ENCODE measurements at regions not wholly inside any gene's neighbourhood (a gene's known extent, or its start where the extent isn't known, plus 50 kb on each side); places are given as distances from the start of the nearest gene placed in this dataset.

- Histone ChIP-seq H3K27me3 (no peaks in the 10 kb centered on the region), H3K9me3 (no peaks in the 10 kb centered on the region), H3K4me1 (no peaks in the 10 kb centered on the region), H3K27ac (no peak overlapping the region), H3K4me3 (no peak overlapping the region), H3K36me3 (no peaks in the 10 kb centered on the region)
- TF ChIP-seq POLR2AphosphoS5 (IDR thresholded peaks at IDR 0.05) (no peak), POLR2A (IDR thresholded peaks at IDR 0.05) (no peak)
- in situ Hi-C loops (cut with MboI; ENCODE audit: low pct_ligation_motif_present in 1 of 4, low pct_unique_long_range_greater_than_20kb in 1 of 4, low sequenced_read_pairs in 3 of 4): no loop called here
- WGBS, 2 donors (ENCODE audit: low coverage in 1 of 2): 35 to 60% methylated on average over 1 of the region's 1 CpG
- intact Hi-C loops (cut with DNase I; ENCODE audit: low total_unique reads): no loop called here
- no peak for DNase-seq
Observed at GRCh38 chr4:96986816-96987215, 1146.9 kb downstream of the PDHA2 start.

DNA sequence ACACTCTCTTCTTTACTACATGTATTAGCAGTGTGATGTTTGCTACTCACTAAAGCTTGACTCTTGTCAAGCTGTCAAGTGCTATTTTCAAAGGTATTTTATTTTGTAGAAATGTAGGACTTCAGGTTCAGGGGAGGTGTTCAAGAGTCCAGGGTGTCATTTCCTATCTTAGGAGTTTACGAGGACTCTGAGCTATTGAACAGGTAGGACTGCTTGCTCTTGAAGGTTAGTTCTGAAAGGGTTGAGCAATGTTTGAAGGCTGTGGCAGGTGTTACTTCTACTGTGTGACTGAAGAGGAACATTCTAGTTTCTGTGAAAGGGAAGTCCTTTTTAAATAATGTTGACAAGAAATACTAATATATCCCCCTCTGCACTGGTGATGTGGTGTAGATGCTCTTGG is 1151.2 kb downstream of the PDHA2 start:
- TF ChIP-seq POLR2AphosphoS5 (IDR thresholded peaks at IDR 0.05) (no peak), POLR2A (IDR thresholded peaks at IDR 0.05) (no peak), EP300 (IDR thresholded peaks at IDR 0.05; ENCODE audit: low read depth) (no peak), CTCF (IDR thresholded peaks at IDR 0.05) (no peak)
- no peaks in the 10 kb centered on the region for H3K27me3 ChIP-seq
- H3K9me3 ChIP-seq: no peaks in the 10 kb centered on the region
- H3K4me3 ChIP-seq: no peak overlapping the region
- intact Hi-C loops (cut with DNase I; ENCODE audit: low total_unique reads): no loop called here
- no peak overlapping the region for H3K27ac ChIP-seq
- 79% methylated on average over 1 of the region's 1 CpG; no CpG with 5 or more reads in 1 of the 2 donors for WGBS, 2 donors (ENCODE audit: low coverage in 1 of 2)
- H3K4me1 ChIP-seq: no peaks in the 10 kb centered on the region
- in situ Hi-C loops (cut with MboI; ENCODE audit: low pct_ligation_motif_present in 1 of 4, low pct_unique_long_range_greater_than_20kb in 1 of 4, low sequenced_read_pairs in 3 of 4): no loop called here
- H3K36me3 ChIP-seq: no peaks in the 10 kb centered on the region
- DNase-seq: no peak

DNA sequence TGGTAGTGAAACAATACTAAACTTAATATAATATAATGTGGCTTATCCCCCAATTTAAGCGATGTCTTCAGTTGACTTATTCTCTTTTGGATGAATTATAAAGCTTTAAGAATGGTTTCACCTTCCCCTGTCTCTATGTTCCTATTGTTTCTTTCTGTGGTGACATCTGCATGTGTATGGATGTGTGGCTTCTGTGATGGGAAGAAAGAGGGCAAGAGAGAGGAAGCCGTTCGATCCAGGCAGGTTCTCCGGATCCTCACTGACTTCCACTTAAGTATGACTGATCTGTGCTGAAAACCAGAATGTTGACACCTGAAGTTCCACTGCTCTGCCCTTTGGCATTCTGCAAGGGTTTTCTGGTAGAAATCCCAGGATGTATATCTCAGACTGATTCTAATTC is 1150.8 kb downstream of the STPG2 start:
- TF ChIP-seq EP300 (IDR thresholded peaks at IDR 0.05; ENCODE audit: low read depth): no peak
- no peak for TF ChIP-seq POLR2AphosphoS5 (IDR thresholded peaks at IDR 0.05)
- TF ChIP-seq POLR2A (IDR thresholded peaks at IDR 0.05): no peak
- no peak for TF ChIP-seq CTCF (IDR thresholded peaks at IDR 0.05)
- no peak for DNase-seq
- no peak overlapping the region for H3K4me3 ChIP-seq
- in situ Hi-C loops (cut with MboI; ENCODE audit: low pct_ligation_motif_present in 1 of 4, low pct_unique_long_range_greater_than_20kb in 1 of 4, low sequenced_read_pairs in 3 of 4) (no loop called here), intact Hi-C loops (cut with DNase I; ENCODE audit: low total_unique reads) (no loop called here)
- H3K36me3 ChIP-seq: no peaks in the 10 kb centered on the region
- no peaks in the 10 kb centered on the region for H3K9me3 ChIP-seq
- no peaks in the 10 kb centered on the region for H3K27me3 ChIP-seq
- H3K27ac ChIP-seq: no peak overlapping the region
- H3K4me1 ChIP-seq: no peaks in the 10 kb centered on the region
- 89 to 91% methylated on average over 4 of the region's 4 CpGs for WGBS, 2 donors (ENCODE audit: low coverage in 1 of 2)

DNA sequence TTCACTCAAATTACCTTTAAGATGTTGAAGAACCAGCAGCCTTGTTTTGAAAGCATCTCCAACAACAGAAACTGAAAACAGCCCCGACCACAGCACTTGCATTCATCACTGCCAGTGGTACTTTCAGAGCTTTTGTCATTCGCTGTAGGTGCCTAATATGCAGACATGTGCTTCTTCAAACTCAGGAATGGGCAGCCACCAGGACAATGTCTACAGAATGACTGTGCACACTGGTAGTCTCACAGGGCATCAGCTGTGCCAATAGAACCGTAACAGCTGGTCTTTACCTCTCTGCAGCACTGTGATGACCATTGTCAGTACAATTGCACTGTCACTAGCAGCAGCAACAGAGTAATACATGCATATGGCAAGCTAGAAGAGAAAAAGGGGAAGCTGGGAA is 1149.7 kb downstream of the STPG2 start:
- no peak for DNase-seq
- no peaks in the 10 kb centered on the region for H3K9me3 ChIP-seq
- intact Hi-C loops (cut with DNase I; ENCODE audit: low total_unique reads): no loop called here
- H3K4me1 ChIP-seq: no peaks in the 10 kb centered on the region
- no peaks in the 10 kb centered on the region for H3K27me3 ChIP-seq
- H3K27ac ChIP-seq: no peak overlapping the region
- WGBS, 2 donors (ENCODE audit: low coverage in 1 of 2): 25 to 78% methylated on average over 1 to 3 of the region's 3 CpGs
- in situ Hi-C loops (cut with MboI; ENCODE audit: low pct_ligation_motif_present in 1 of 4, low pct_unique_long_range_greater_than_20kb in 1 of 4, low sequenced_read_pairs in 3 of 4): no loop called here
- TF ChIP-seq EP300 (IDR thresholded peaks at IDR 0.05; ENCODE audit: low read depth) (no peak), POLR2A (IDR thresholded peaks at IDR 0.05) (no peak)
- H3K4me3 ChIP-seq: no peak overlapping the region
- H3K36me3 ChIP-seq: no peaks in the 10 kb centered on the region

DNA sequence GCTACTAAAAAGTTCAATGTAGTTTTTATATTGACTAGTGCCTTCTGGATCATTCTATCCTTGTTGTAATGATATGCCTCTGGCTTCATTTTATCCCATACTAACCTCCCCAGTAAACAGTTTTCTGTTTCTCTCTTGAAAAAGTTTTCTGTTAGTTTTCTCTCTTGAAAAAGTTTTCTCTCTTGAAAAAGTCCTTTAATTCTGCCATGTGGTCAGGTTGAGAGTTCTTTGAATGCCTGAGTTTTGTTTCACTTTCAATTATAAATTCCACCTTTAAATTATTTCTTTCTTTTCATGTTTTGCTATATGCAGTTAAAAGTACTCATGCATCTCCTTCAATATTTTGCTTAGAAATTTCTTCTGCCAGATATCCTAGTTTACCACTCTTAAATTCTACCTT is 1139.6 kb downstream of the STPG2 start:
- Histone ChIP-seq H3K27ac (no peak overlapping the region), H3K36me3 (no peaks in the 10 kb centered on the region), H3K27me3 (no peaks in the 10 kb centered on the region), H3K4me3 (no peak overlapping the region), H3K4me1 (no peaks in the 10 kb centered on the region), H3K9me3 (no peaks in the 10 kb centered on the region)
- TF ChIP-seq POLR2A (IDR thresholded peaks at IDR 0.05) (no peak), EP300 (IDR thresholded peaks at IDR 0.05; ENCODE audit: low read depth) (no peak), POLR2AphosphoS5 (IDR thresholded peaks at IDR 0.05) (no peak), CTCF (IDR thresholded peaks at IDR 0.05) (no peak)
- intact Hi-C loops (cut with DNase I; ENCODE audit: low total_unique reads) (no loop called here), in situ Hi-C loops (cut with MboI; ENCODE audit: low pct_ligation_motif_present in 1 of 4, low pct_unique_long_range_greater_than_20kb in 1 of 4, low sequenced_read_pairs in 3 of 4) (no loop called here)
- no peak for DNase-seq

All from transverse colon (tissue), 4 donors.